ENCODE measurements at regions not wholly inside any gene's neighbourhood (a gene's known extent, or its start where the extent isn't known, plus 50 kb on each side); places are given as distances from the start of the nearest gene placed in this dataset.

DNA sequence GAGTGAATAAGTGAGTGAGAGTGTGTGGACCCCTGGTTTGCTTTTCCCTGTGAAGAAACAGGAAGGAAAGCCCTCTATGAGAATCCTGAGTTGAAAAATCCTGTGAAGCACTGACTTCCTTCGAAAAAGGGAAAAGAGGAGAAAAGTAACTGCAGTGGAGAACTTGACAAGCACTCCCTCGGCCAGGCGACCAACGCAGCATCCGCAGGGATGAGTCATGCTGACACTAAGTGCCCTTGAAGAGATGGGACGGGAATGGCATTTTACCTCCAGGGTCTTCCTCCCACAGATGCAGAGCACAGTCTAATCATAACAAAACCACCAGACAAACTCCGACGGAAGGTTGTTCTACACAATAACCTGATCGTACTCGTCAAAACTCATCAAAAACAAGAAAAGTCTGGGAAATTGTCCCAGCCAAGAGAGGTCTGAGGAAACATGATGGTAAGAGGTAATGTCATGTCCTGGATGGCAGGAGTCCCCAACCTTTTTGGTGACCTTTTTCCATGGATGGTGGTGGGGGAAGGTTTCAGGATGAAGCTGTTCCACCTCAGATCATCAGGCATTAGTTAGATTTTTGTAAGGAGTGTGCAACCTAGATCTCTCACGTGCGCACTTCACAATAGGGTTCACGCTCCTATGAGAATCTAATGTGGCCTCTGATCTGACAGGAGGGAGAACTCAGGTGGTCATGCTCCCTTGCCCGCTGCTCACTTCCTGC lies 132.2 kb upstream of the B3GAT1 start:
- Histone ChIP-seq H3K4me3 (ENCODE audit: low read depth, low read length) (no peak overlapping the region), H3K36me3 (ENCODE audit: control insufficient read depth, insufficient read depth, low read length) (no peaks in the 10 kb centered on the region), H3K27me3 (ENCODE audit: control insufficient read depth, insufficient read depth, low read length) (no peaks in the 10 kb centered on the region)
- TF ChIP-seq, protein P1, sequence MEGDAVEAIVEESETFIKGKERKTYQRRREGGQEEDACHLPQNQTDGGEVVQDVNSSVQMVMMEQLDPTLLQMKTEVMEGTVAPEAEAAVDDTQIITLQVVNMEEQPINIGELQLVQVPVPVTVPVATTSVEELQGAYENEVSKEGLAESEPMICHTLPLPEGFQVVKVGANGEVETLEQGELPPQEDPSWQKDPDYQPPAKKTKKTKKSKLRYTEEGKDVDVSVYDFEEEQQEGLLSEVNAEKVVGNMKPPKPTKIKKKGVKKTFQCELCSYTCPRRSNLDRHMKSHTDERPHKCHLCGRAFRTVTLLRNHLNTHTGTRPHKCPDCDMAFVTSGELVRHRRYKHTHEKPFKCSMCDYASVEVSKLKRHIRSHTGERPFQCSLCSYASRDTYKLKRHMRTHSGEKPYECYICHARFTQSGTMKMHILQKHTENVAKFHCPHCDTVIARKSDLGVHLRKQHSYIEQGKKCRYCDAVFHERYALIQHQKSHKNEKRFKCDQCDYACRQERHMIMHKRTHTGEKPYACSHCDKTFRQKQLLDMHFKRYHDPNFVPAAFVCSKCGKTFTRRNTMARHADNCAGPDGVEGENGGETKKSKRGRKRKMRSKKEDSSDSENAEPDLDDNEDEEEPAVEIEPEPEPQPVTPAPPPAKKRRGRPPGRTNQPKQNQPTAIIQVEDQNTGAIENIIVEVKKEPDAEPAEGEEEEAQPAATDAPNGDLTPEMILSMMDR (IDR thresholded peaks at IDR 0.05; ENCODE audit: insufficient read depth, low read depth, low read length): no peak
- CTCF ChIA-PET: no interaction called here
- POLR2A ChIA-PET: no interaction called here
- no peak for DNase-seq (ENCODE audit: low read depth)

DNA sequence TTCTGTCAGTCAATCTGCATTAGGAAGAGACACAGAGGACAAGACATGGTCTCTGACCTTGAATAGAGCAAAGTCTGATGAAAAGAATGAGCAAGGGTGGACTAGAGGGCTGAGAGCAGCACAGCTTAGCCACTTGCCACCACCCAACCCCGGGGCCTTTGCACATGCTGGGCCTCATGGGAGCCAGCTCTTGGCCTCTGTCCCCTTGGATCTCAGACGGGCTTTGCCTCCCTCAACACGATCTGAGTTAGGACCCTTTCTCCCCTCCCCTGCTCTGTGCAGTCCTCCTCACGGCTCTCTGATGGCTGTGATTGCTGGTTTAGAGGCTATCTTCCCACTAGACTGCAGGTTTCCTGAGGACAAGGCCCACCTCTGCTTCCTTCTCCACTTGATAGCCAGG lies 131.6 kb upstream of the B3GAT1 start:
- H3K4me3 ChIP-seq (ENCODE audit: low read depth, low read length): no peak overlapping the region
- ChIA-PET CTCF (no interaction called here), POLR2A (no interaction called here)
- H3K36me3 ChIP-seq (ENCODE audit: control insufficient read depth, insufficient read depth, low read length): no peaks in the 10 kb centered on the region
- H3K27me3 ChIP-seq (ENCODE audit: control insufficient read depth, insufficient read depth, low read length): no peaks in the 10 kb centered on the region
- TF ChIP-seq, protein P1 (IDR thresholded peaks at IDR 0.05; ENCODE audit: insufficient read depth, low read depth, low read length): no peak
- DNase-seq (ENCODE audit: low read depth): no peak

DNA sequence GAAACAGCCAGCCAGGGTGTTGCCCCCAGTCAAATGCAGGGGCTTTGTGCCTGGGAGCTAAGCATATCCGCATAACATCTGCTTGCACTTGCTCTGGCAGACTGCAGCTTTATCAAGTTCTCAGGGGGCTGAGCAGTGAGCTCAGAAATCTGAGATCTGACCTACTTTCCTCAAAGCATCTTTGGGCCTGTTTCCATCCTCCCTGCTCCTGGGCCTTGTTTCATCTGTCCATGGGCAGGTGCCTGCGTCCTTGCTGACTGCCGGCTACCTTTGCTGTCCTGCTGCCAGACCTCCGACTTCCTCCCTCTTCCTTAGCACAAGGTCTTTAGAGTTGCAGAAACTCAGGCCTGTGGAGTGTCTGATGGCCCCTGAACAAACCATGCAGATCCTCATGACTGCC lies 131.2 kb upstream of the B3GAT1 start:
- H3K36me3 ChIP-seq (ENCODE audit: control insufficient read depth, insufficient read depth, low read length): no peaks in the 10 kb centered on the region
- no peaks in the 10 kb centered on the region for H3K27me3 ChIP-seq (ENCODE audit: control insufficient read depth, insufficient read depth, low read length)
- TF ChIP-seq, protein P1 (IDR thresholded peaks at IDR 0.05; ENCODE audit: insufficient read depth, low read depth, low read length): no peak
- CTCF ChIA-PET: no interaction called here
- POLR2A ChIA-PET: no interaction called here
- H3K4me3 ChIP-seq (ENCODE audit: low read depth, low read length): no peak overlapping the region
- no peak for DNase-seq (ENCODE audit: low read depth)

DNA sequence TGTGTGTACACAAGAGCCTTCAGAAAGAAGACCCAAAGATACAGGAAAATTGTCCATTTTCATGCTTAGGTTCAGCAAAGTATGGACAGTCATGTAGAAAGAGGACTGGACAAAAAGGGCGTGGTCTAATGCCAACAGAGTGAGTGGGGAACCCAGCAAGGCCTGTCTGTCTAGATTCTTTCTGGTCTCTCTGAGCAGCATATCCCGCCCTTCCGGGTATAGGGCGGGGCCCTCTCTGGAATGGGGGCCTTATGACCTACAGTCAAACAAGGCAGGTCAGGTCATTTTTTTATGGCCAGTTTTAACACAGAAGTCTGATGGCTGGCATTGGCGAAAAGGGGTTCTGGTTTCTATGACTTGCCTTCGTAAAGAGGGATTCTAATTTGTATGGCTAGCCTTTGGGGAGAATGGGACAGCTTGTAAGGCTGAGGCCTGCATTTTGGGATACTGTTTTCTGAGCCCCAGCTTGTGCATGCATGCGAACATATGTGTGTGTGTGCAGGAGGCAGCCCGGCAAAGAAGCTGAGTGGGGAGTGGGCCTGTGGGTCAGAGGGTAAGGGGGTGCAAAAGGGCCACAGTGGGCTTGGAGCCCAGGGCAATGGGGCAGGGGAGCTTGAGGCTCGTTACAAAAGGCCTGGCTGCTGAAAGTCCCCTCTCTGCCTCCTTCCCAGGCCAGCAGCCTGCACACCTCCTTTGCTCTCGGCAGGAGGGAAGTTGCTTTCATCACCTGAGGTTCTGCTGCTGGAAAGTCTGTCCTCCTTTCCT lies 130.5 kb upstream of the B3GAT1 start:
- DNase-seq (ENCODE audit: low read depth): no peak
- H3K27me3 ChIP-seq (ENCODE audit: control insufficient read depth, insufficient read depth, low read length): no peaks in the 10 kb centered on the region
- CTCF ChIA-PET: no interaction called here
- TF ChIP-seq, protein P1 (IDR thresholded peaks at IDR 0.05; ENCODE audit: insufficient read depth, low read depth, low read length): no peak
- POLR2A ChIA-PET: no interaction called here
- H3K36me3 ChIP-seq (ENCODE audit: control insufficient read depth, insufficient read depth, low read length): no peaks in the 10 kb centered on the region
- H3K4me3 ChIP-seq (ENCODE audit: low read depth, low read length): no peak overlapping the region

DNA sequence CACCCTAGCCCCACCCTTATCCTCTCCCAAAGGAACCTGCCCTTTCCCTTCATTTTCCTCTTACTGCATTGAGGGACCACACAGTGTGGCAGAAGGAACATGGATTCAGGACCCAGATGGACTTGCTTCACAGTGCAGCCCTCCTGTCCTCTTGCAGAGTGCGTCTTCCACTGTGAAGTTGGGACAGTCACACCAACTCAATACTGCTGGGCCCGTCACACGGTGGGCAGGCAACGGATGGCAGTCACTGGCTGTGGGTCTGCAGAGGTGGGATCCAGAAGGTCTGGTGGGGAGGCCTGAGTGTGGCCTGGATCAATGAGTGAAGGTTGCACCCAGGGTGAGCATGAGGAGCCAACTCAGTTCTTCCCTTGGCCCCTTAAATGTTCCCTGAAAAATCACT lies 129.9 kb upstream of the B3GAT1 start:
- no peaks in the 10 kb centered on the region for H3K27me3 ChIP-seq (ENCODE audit: control insufficient read depth, insufficient read depth, low read length)
- ChIA-PET CTCF (no interaction called here), POLR2A (no interaction called here)
- no peaks in the 10 kb centered on the region for H3K36me3 ChIP-seq (ENCODE audit: control insufficient read depth, insufficient read depth, low read length)
- H3K4me3 ChIP-seq (ENCODE audit: low read depth, low read length): no peak overlapping the region
- TF ChIP-seq, protein P1 (IDR thresholded peaks at IDR 0.05; ENCODE audit: insufficient read depth, low read depth, low read length): no peak
- DNase-seq (ENCODE audit: low read depth): no peak

Measured in BJ (cell line).